ENCODE measurements at regions not wholly inside any gene's neighbourhood (a gene's known extent, or its start where the extent isn't known, plus 50 kb on each side); places are given as distances from the start of the nearest gene placed in this dataset.

DNA sequence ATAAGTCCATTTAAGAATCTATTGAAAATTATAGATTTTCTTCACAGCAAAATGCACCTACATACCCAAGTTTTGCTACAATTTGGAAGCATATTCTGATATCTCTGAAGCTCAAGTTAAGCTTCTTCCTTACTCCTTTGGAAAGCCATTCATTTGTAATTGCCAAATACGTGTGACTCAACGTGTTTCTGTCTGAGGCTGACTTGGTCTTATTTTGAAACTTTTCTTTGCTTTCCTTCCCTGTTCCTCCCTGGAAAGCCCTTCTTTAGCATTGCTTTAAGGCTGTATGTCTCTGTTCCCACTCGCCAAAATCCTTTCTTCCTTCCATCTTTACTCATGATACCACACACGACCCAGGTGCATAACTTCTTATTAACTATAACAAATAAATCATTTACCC is 232.0 kb downstream of the ZBBX start:
- dilution Hi-C loops (cut with HindIII; ENCODE audit: low sequenced_read_pairs, unreplicated experiment): no loop called here
- intact Hi-C loops (cut with micrococcal nuclease): no loop called here
- ATAC-seq (ENCODE audit: low read depth) (no peak), DNase-seq (no peak)
- Histone ChIP-seq H4K91ac (ENCODE audit: insufficient read depth, low read depth, low read length) (no peak overlapping the region), H3K36me3 (ENCODE audit: control insufficient read depth, insufficient read depth, low read length) (no peaks in the 10 kb centered on the region), H3K79me1 (ENCODE audit: low read depth in 1 of 2, low read length in 2 of 2) (no peaks in the 10 kb centered on the region), H3K4me2 (ENCODE audit: low read depth, low read length) (no peak overlapping the region), H2BK5ac (ENCODE audit: low read depth, low read length, poor library complexity, severe bottlenecking) (no peak overlapping the region), H2AFZ (replicated peaks; ENCODE audit: low read length, poor library complexity) (no peak overlapping the region), H3K4me1 (ENCODE audit: control insufficient read depth, insufficient read depth, low read length) (no peaks in the 10 kb centered on the region), H3K9ac (ENCODE audit: low read depth, low read length) (no peak overlapping the region), H2AK9ac (replicated peaks; ENCODE audit: low read depth, low read length, poor library complexity) (no peak overlapping the region), H3K23ac (ENCODE audit: low read depth, low read length) (no peak overlapping the region), H3K27me3 (ENCODE audit: control insufficient read depth, insufficient read depth, low read length) (no peaks in the 10 kb centered on the region), H3K4me3 (ENCODE audit: insufficient read depth, low read depth, low read length) (no peak overlapping the region), H4K20me1 (ENCODE audit: insufficient read depth, low read length) (no peaks in the 10 kb centered on the region), H3K56ac (ENCODE audit: extremely low read depth, insufficient read depth, low read length) (no peak overlapping the region), H3K18ac (ENCODE audit: low read depth, low read length) (no peak overlapping the region), H3K14ac (replicated peaks; ENCODE audit: low read depth, low read length) (no peak overlapping the region), H3K4ac (ENCODE audit: low read depth, low read length) (no peak overlapping the region), H3K27ac (ENCODE audit: insufficient read depth, low read length) (no peak overlapping the region), H4K8ac (ENCODE audit: low read depth in 2 of 2, low read length in 2 of 2) (no peak overlapping the region), H2AK5ac (ENCODE audit: low read depth, low read length) (no peak overlapping the region), H4K5ac (ENCODE audit: low read depth, low read length) (no peak overlapping the region), H2BK120ac (ENCODE audit: low read depth, low read length) (no peak overlapping the region), H3K9me3 (ENCODE audit: control insufficient read depth, insufficient read depth, low read length) (peaks cover 2% of the 10 kb centered on the region; the same call in 1 of the 2 replicates), H2BK20ac (ENCODE audit: low read depth, low read length) (no peak overlapping the region), H2BK15ac (ENCODE audit: low read depth, low read length) (no peak overlapping the region), H3K9me1 (ENCODE audit: insufficient read depth, low read length) (no peaks in the 10 kb centered on the region)
- CTCF ChIA-PET: no interaction called here
- TF ChIP-seq RAD21 (IDR thresholded peaks at IDR 0.05; ENCODE audit: low read length): no peak
- TF ChIP-seq, protein P1, sequence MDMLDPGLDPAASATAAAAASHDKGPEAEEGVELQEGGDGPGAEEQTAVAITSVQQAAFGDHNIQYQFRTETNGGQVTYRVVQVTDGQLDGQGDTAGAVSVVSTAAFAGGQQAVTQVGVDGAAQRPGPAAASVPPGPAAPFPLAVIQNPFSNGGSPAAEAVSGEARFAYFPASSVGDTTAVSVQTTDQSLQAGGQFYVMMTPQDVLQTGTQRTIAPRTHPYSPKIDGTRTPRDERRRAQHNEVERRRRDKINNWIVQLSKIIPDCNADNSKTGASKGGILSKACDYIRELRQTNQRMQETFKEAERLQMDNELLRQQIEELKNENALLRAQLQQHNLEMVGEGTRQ (IDR thresholded peaks at IDR 0.05; ENCODE audit: low read depth, low read length): no peak
- TF ChIP-seq CHD1 (IDR thresholded peaks at IDR 0.05; ENCODE audit: low read depth, low read length): no peak
- no peak for TF ChIP-seq MAZ (IDR thresholded peaks at IDR 0.05; ENCODE audit: borderline replicate concordance, low read depth, low read length)
- no peak for TF ChIP-seq RCOR1 (IDR thresholded peaks at IDR 0.05; ENCODE audit: insufficient replicate concordance, low read length)
- TF ChIP-seq NFE2L2 (IDR thresholded peaks at IDR 0.05; ENCODE audit: low read depth, low read length): no peak
- TF ChIP-seq, protein P2, sequence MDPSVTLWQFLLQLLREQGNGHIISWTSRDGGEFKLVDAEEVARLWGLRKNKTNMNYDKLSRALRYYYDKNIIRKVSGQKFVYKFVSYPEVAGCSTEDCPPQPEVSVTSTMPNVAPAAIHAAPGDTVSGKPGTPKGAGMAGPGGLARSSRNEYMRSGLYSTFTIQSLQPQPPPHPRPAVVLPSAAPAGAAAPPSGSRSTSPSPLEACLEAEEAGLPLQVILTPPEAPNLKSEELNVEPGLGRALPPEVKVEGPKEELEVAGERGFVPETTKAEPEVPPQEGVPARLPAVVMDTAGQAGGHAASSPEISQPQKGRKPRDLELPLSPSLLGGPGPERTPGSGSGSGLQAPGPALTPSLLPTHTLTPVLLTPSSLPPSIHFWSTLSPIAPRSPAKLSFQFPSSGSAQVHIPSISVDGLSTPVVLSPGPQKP (IDR thresholded peaks at IDR 0.05; ENCODE audit: borderline replicate concordance, low read depth, low read length): no peak
- TF ChIP-seq SMC3 (IDR thresholded peaks at IDR 0.05; ENCODE audit: low read depth, low read length): no peak
- no peak for TF ChIP-seq BHLHE40 (IDR thresholded peaks at IDR 0.05; ENCODE audit: low read depth, low read length)
- TF ChIP-seq, protein P3, sequence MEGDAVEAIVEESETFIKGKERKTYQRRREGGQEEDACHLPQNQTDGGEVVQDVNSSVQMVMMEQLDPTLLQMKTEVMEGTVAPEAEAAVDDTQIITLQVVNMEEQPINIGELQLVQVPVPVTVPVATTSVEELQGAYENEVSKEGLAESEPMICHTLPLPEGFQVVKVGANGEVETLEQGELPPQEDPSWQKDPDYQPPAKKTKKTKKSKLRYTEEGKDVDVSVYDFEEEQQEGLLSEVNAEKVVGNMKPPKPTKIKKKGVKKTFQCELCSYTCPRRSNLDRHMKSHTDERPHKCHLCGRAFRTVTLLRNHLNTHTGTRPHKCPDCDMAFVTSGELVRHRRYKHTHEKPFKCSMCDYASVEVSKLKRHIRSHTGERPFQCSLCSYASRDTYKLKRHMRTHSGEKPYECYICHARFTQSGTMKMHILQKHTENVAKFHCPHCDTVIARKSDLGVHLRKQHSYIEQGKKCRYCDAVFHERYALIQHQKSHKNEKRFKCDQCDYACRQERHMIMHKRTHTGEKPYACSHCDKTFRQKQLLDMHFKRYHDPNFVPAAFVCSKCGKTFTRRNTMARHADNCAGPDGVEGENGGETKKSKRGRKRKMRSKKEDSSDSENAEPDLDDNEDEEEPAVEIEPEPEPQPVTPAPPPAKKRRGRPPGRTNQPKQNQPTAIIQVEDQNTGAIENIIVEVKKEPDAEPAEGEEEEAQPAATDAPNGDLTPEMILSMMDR (conservative IDR thresholded peaks at IDR 0.05; ENCODE audit: low read depth, low read length): no peak
- TF ChIP-seq MAFK (IDR thresholded peaks at IDR 0.05; ENCODE audit: low read depth, low read length): no peak
- no peak for TF ChIP-seq MXI1 (IDR thresholded peaks at IDR 0.05; ENCODE audit: borderline replicate concordance, low read depth, low read length)
- TF ChIP-seq POLR2A (IDR thresholded peaks at IDR 0.05; ENCODE audit: low read depth, low read length): no peak
- no peak for TF ChIP-seq RFX5 (IDR thresholded peaks at IDR 0.05; ENCODE audit: low read depth, low read length)
- TF ChIP-seq FOS (IDR thresholded peaks at IDR 0.05; ENCODE audit: low read depth, low read length): no peak
- TF ChIP-seq CEBPB (IDR thresholded peaks at IDR 0.05; ENCODE audit: low read depth, low read length): no peak
- 62 to 100% methylated on average over 1 to 3 of the region's 4 CpGs for WGBS, 2 experiments (ENCODE audit: extremely low coverage in 2 of 2, insufficient read length in 1 of 2)
- POLR2A ChIA-PET (ENCODE audit: unreplicated experiment): no interaction called here
- no TSS peak for BruUV-seq (replicated peaks)
- in situ Hi-C loops (cut with MboI; ENCODE audit: low sequenced_read_pairs): no loop called here

Measured in IMR-90 (cell line).